Esophagus squamous epithelium (tissue), 5 donors: ENCODE measurements at regions not wholly inside any gene's neighbourhood (a gene's known extent, or its start where the extent isn't known, plus 50 kb on each side); places are given as distances from the start of the nearest gene placed in this dataset.

Source experiments
- DNase-seq: peaks from one replicate; lab custom pipeline; 2025; lab: John Stamatoyannopoulos, UW
- H3K27ac ChIP-seq, 4 donors: fragments of 200-600 bp; sonication (generic); one replicate each; pipeline ENCODE4 v1.5.1; 2016 to 2019; ENCODE audit warnings: mild to moderate bottlenecking in 1 of 4
- H3K27me3 ChIP-seq, 4 donors: fragments of 200-600 bp; sonication (generic); 1 replicate in 3 of 4; 2 replicates in 1 of 4; pipeline versions ENCODE4 v1.5.1 to v1.6.0; 2017 to 2021; ENCODE audit warnings: antibody characterized with exemption in 1 of 4
- H3K36me3 ChIP-seq, 3 donors: fragments of 200-600 bp; sonication (generic); one replicate each; pipeline ENCODE4 v1.5.1; 2016 to 2019
- H3K4me1 ChIP-seq, 3 donors: fragments of 200-600 bp; sonication (generic); one replicate each; pipeline ENCODE4 v1.5.1; 2017 to 2019
- H3K4me3 ChIP-seq, 4 donors: fragments of 200-600 bp; sonication (generic); 1 replicate in 3 of 4; 2 replicates in 1 of 4; pipeline ENCODE4 v1.5.1; 2016 to 2019; ENCODE audit warnings: mild to moderate bottlenecking in 2 of 4, moderate library complexity in 1 of 4
- H3K9me3 ChIP-seq, 3 donors: fragments of 200-600 bp; sonication (generic); one replicate each; pipeline ENCODE4 v1.5.1; 2016 to 2019
- POLR2A ChIP-seq, 4 donors: fragments of 450-650 bp; IDR thresholded peaks; one replicate each; pipeline ENCODE4 v1.6.1; 2017; ENCODE audit warnings: antibody characterized with exemption in 4 of 4, mild to moderate bottlenecking in 4 of 4, moderate library complexity in 3 of 4
- WGBS, 2 donors: methylation state at CpG; one replicate each; pipeline ENCODE4 v1.1.5; 2018; 5-methylcytosine and 5-hydroxymethylcytosine counted together
- intact Hi-C: fragments of 100-400 bp; cut with DNase I; formaldehyde crosslinking; loops from one replicate; pipeline ENCODE4 v1.15.0; 2022
- TF ChIP-seq, protein P1 (sequence below), 6 experiments: fragments of 450-650 bp in 4 of 6; fragments of 200-600 bp in 2 of 6; sonication (generic) in 2 of 6; IDR thresholded peaks; one replicate each; pipeline ENCODE4 v1.5.1; 2016 to 2019; ENCODE audit warnings: antibody characterized with exemption in 6 of 6, mild to moderate bottlenecking in 4 of 6, moderate library complexity in 4 of 6
- donor health status: DM: yes; HTN: yes; CAD: no.

GRCh38 chr12:94863321-94864035 lies 140.0 kb downstream of the NDUFA12 start:
- H3K27me3 ChIP-seq = no peaks in the 10 kb centered on the region
- peaks cover 0 to 9% (median 5%) of the 10 kb centered on the region in 3 donors for H3K4me1 ChIP-seq
- no peak for TF ChIP-seq POLR2A (IDR thresholded peaks at IDR 0.05)
- TF ChIP-seq, protein P1, sequence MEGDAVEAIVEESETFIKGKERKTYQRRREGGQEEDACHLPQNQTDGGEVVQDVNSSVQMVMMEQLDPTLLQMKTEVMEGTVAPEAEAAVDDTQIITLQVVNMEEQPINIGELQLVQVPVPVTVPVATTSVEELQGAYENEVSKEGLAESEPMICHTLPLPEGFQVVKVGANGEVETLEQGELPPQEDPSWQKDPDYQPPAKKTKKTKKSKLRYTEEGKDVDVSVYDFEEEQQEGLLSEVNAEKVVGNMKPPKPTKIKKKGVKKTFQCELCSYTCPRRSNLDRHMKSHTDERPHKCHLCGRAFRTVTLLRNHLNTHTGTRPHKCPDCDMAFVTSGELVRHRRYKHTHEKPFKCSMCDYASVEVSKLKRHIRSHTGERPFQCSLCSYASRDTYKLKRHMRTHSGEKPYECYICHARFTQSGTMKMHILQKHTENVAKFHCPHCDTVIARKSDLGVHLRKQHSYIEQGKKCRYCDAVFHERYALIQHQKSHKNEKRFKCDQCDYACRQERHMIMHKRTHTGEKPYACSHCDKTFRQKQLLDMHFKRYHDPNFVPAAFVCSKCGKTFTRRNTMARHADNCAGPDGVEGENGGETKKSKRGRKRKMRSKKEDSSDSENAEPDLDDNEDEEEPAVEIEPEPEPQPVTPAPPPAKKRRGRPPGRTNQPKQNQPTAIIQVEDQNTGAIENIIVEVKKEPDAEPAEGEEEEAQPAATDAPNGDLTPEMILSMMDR (IDR thresholded peaks at IDR 0.05) = no peak
- H3K4me3 ChIP-seq = no peak overlapping the region
- peak overlapping the region in 1 of 4 donors; percentile 51 for H3K27ac ChIP-seq
- DNase-seq = no peak
- H3K36me3 ChIP-seq = no peaks in the 10 kb centered on the region
- H3K9me3 ChIP-seq = no peaks in the 10 kb centered on the region
- intact Hi-C loops = no loop called here
- WGBS, 2 donors = 73 to 74% methylated on average over 8 of the region's 8 CpGs

- Histone ChIP-seq H3K36me3 (no peaks in the 10 kb centered on the region), H3K27me3 (no peaks in the 10 kb centered on the region), H3K9me3 (no peaks in the 10 kb centered on the region), H3K4me3 (no peak overlapping the region), H3K4me1 (peaks cover 0 to 9% (median 5%) of the 10 kb centered on the region in 3 donors), H3K27ac (peak overlapping the region in 2 of 4 donors; percentile 4 to 51)
- 83 to 90% methylated on average over 3 of the region's 3 CpGs for WGBS, 2 donors
- DNase-seq = no peak
- TF ChIP-seq POLR2A (IDR thresholded peaks at IDR 0.05) = no peak
- TF ChIP-seq, protein P1 (IDR thresholded peaks at IDR 0.05) = no peak
- intact Hi-C loops = no loop called here
Observed at GRCh38 chr12:94862421-94862820, 141.1 kb downstream of the NDUFA12 start.

DNA sequence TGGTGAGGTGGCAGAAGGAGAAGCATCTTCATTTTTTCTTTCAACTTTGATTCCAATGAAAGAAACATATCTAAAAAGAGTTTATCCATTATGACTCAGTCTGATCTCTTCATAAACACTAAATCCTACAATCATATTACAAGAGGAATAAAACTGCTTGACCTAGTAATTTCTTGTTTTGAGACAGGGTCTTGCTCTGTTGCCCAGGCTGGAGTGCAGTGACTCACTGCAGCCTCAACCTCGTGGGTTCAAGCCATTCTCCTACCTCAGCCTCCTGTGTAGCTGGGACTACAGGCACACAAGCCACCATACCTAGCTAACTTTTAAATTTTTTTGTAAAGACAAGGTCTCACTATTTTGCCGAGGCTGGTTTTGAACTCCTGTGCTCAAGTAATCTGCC lies 147.2 kb downstream of the NDUFA12 start:
- Histone ChIP-seq H3K27me3 (no peaks in the 10 kb centered on the region), H3K36me3 (no peaks in the 10 kb centered on the region), H3K4me3 (no peak overlapping the region), H3K4me1 (peaks cover 0 to 3% (median 0%) of the 10 kb centered on the region in 3 donors), H3K27ac (peak overlapping the region in 3 of 4 donors; percentile 35 to 55 (median 54)), H3K9me3 (no peaks in the 10 kb centered on the region)
- TF ChIP-seq, protein P1 (IDR thresholded peaks at IDR 0.05) = no peak
- TF ChIP-seq POLR2A (IDR thresholded peaks at IDR 0.05) = no peak
- no peak for DNase-seq
- 55 to 59% methylated on average over 2 of the region's 2 CpGs for WGBS, 2 donors
- intact Hi-C loops = no loop called here

GRCh38 chr12:94855853-94856252 lies 147.6 kb downstream of the NDUFA12 start:
- intact Hi-C loops = no loop called here
- H3K4me1 ChIP-seq = peaks cover 0 to 3% (median 0%) of the 10 kb centered on the region in 3 donors
- H3K36me3 ChIP-seq = no peaks in the 10 kb centered on the region
- H3K4me3 ChIP-seq = no peak overlapping the region
- TF ChIP-seq, protein P1 (IDR thresholded peaks at IDR 0.05) = no peak
- no peak for TF ChIP-seq POLR2A (IDR thresholded peaks at IDR 0.05)
- no peaks in the 10 kb centered on the region for H3K9me3 ChIP-seq
- no peak for DNase-seq
- peak overlapping the region in 3 of 4 donors; percentile 35 to 55 (median 54) for H3K27ac ChIP-seq
- WGBS, 2 donors = 54 to 67% methylated on average over 6 of the region's 6 CpGs
- H3K27me3 ChIP-seq = no peaks in the 10 kb centered on the region

GRCh38 chr12:94851396-94852028 lies 152.0 kb downstream of the NDUFA12 start:
- Histone ChIP-seq H3K27ac (no peak overlapping the region), H3K36me3 (no peaks in the 10 kb centered on the region), H3K27me3 (peaks cover 0 to 4% (median 0%) of the 10 kb centered on the region in 4 donors), H3K9me3 (no peaks in the 10 kb centered on the region), H3K4me3 (no peak overlapping the region), H3K4me1 (no peaks in the 10 kb centered on the region)
- intact Hi-C loops = no loop called here
- TF ChIP-seq, protein P1 (IDR thresholded peaks at IDR 0.05) = no peak
- TF ChIP-seq POLR2A (IDR thresholded peaks at IDR 0.05) = no peak
- 45 to 55% methylated on average over 2 of the region's 2 CpGs for WGBS, 2 donors
- no peak for DNase-seq
